ENCODE measurements at regions not wholly inside any gene's neighbourhood (a gene's known extent, or its start where the extent isn't known, plus 50 kb on each side); places are given as distances from the start of the nearest gene placed in this dataset.

- no peak for TF ChIP-seq CTCF (IDR thresholded peaks at IDR 0.05 in 4 of 5, conservative IDR thresholded peaks at IDR 0.05 in 1 of 5)
- no peak for TF ChIP-seq POLR2A (IDR thresholded peaks at IDR 0.05)
Observed at GRCh38 chr7:85525676-85526075, 338.8 kb upstream of the SEMA3D start.
